Liver (tissue), 8 donors: ENCODE measurements at regions not wholly inside any gene's neighbourhood (a gene's known extent, or its start where the extent isn't known, plus 50 kb on each side); places are given as distances from the start of the nearest gene placed in this dataset.

Source experiments
- DNase-seq: peaks from one replicate; pipeline ENCODE4 v3.0.0-alpha.2; 2017; ENCODE audit warnings: low spot score
- H3K27ac ChIP-seq, 2 donors: one replicate each; pipeline ENCODE4 v1.7.0; 2013; ENCODE audit warnings: inconsistent platforms in 2 of 2, low read length in 2 of 2, control low read depth in 1 of 2, low read depth in 1 of 2, mild to moderate bottlenecking in 1 of 2
- H3K27me3 ChIP-seq, 4 donors: one replicate each; pipeline versions ENCODE4 v1.6.1 to v1.7.0; 2013; ENCODE audit warnings: low read length in 3 of 4, inconsistent platforms in 1 of 4, mild to moderate bottlenecking in 1 of 4, moderate library complexity in 1 of 4; ENCODE audit not compliant: control insufficient read depth in 4 of 4, insufficient read depth in 4 of 4
- H3K36me3 ChIP-seq, 4 donors: one replicate each; pipeline versions ENCODE4 v1.6.1 to v1.7.0; 2013; ENCODE audit warnings: low read length in 3 of 4, mild to moderate bottlenecking in 3 of 4, low read depth in 1 of 4, moderate library complexity in 1 of 4; ENCODE audit not compliant: control insufficient read depth in 4 of 4, insufficient read depth in 3 of 4
- H3K4me1 ChIP-seq, 4 donors: one replicate each; pipeline versions ENCODE4 v1.6.1 to v1.7.0; 2013; ENCODE audit warnings: low read length in 3 of 4, mild to moderate bottlenecking in 3 of 4, moderate library complexity in 1 of 4; ENCODE audit not compliant: control insufficient read depth in 4 of 4, insufficient read depth in 4 of 4
- H3K4me3 ChIP-seq, 3 donors: one replicate each; pipeline versions ENCODE4 v1.6.1 to v1.7.0; 2013; ENCODE audit warnings: low read length in 3 of 3, control low read depth in 1 of 3, low read depth in 1 of 3, mild to moderate bottlenecking in 1 of 3
- H3K9ac ChIP-seq, 2 donors: one replicate each; pipeline ENCODE4 v1.7.0; 2013; ENCODE audit warnings: low read length in 2 of 2, mild to moderate bottlenecking in 2 of 2, moderate library complexity in 2 of 2, control low read depth in 1 of 2, low read depth in 1 of 2
- H3K9me3 ChIP-seq, 4 donors: one replicate each; pipeline versions ENCODE4 v1.6.1 to v1.7.0; 2013; ENCODE audit warnings: low read length in 3 of 4; ENCODE audit not compliant: control insufficient read depth in 4 of 4
- EGR1 ChIP-seq, 2 donors: IDR thresholded peaks; 2 replicates each; pipeline ENCODE4 v1.6.1; 2016 to 2018; ENCODE audit warnings: antibody characterized with exemption in 2 of 2, low read depth in 2 of 2
- FOXA1 ChIP-seq: IDR thresholded peaks from 2 replicates; pipeline ENCODE4 v1.6.1; 2016; ENCODE audit warnings: antibody characterized with exemption
- FOXA2 ChIP-seq: IDR thresholded peaks from 2 replicates; pipeline ENCODE4 v1.6.1; 2016; ENCODE audit warnings: antibody characterized with exemption
- GABPA ChIP-seq, 2 donors: IDR thresholded peaks in 1 of 2; conservative IDR thresholded peaks in 1 of 2; 2 replicates each; pipeline ENCODE4 v1.6.1; 2016; ENCODE audit warnings: antibody characterized with exemption in 2 of 2, mild to moderate bottlenecking in 1 of 2, moderate library complexity in 1 of 2
- HNF4A ChIP-seq, 2 donors: conservative IDR thresholded peaks; 2 replicates each; pipeline ENCODE4 v1.6.1; 2016; ENCODE audit warnings: antibody characterized with exemption in 2 of 2, mild to moderate bottlenecking in 2 of 2
- HNF4G ChIP-seq: IDR thresholded peaks from 2 replicates; pipeline ENCODE4 v1.6.1; 2016; ENCODE audit warnings: antibody characterized with exemption
- JUND ChIP-seq, 2 donors: IDR thresholded peaks; 2 replicates each; pipeline ENCODE4 v1.6.1; 2016; ENCODE audit warnings: antibody characterized with exemption in 2 of 2
- NR2F2 ChIP-seq: IDR thresholded peaks from 2 replicates; pipeline ENCODE4 v1.6.1; 2016; ENCODE audit warnings: antibody characterized with exemption
- RAD21 ChIP-seq, 2 donors: IDR thresholded peaks; 2 replicates each; pipeline ENCODE4 v1.6.1; 2016; ENCODE audit warnings: antibody characterized with exemption in 2 of 2, mild to moderate bottlenecking in 2 of 2
- RXRA ChIP-seq, 2 donors: IDR thresholded peaks; 2 replicates each; pipeline ENCODE4 v1.6.1; 2017 to 2018; ENCODE audit warnings: antibody characterized with exemption in 2 of 2, mild to moderate bottlenecking in 1 of 2
- SP1 ChIP-seq: IDR thresholded peaks from 2 replicates; pipeline ENCODE4 v1.6.1; 2018; ENCODE audit warnings: antibody characterized with exemption, mild to moderate bottlenecking
- TAF1 ChIP-seq: conservative IDR thresholded peaks from 2 replicates; pipeline ENCODE4 v1.6.1; 2016; ENCODE audit warnings: antibody characterized with exemption, mild to moderate bottlenecking
- YY1 ChIP-seq: IDR thresholded peaks from 2 replicates; pipeline ENCODE4 v1.6.1; 2016; ENCODE audit warnings: antibody characterized with exemption, mild to moderate bottlenecking
- WGBS: extraction: QIAGEN DNeasy Blood & Tissue Kit; methylation state at CpG from one replicate; pipeline ENCODE4 v1.1.7; 2013; 5-methylcytosine and 5-hydroxymethylcytosine counted together
- TF ChIP-seq, protein P1 (sequence below): IDR thresholded peaks from 2 replicates; pipeline ENCODE4 v1.6.1; 2016; ENCODE audit warnings: antibody characterized with exemption
- TF ChIP-seq, protein P2 (sequence below): fragments of 150-350 bp; IDR thresholded peaks from 2 replicates; pipeline ENCODE4 v1.5.1; 2017; ENCODE audit warnings: improper control_type of control experiment, low read depth, low read length; ENCODE audit not compliant: missing input control
- TF ChIP-seq, protein P3 (sequence below): IDR thresholded peaks from 2 replicates; pipeline ENCODE4 v1.6.1; 2016; ENCODE audit warnings: antibody characterized with exemption
- TF ChIP-seq, protein P4 (sequence below): IDR thresholded peaks from 2 replicates; pipeline ENCODE4 v1.6.1; 2016; ENCODE audit warnings: antibody characterized with exemption
- TF ChIP-seq, protein P5 (sequence below): IDR thresholded peaks from 2 replicates; pipeline ENCODE4 v1.6.1; 2016; ENCODE audit warnings: antibody characterized with exemption, mild to moderate bottlenecking
- donor health status: healthy.
- donor health status: healthy.
- donor health status: healthy.
- donor health status: healthy.
- donor health status: healthy.

DNA sequence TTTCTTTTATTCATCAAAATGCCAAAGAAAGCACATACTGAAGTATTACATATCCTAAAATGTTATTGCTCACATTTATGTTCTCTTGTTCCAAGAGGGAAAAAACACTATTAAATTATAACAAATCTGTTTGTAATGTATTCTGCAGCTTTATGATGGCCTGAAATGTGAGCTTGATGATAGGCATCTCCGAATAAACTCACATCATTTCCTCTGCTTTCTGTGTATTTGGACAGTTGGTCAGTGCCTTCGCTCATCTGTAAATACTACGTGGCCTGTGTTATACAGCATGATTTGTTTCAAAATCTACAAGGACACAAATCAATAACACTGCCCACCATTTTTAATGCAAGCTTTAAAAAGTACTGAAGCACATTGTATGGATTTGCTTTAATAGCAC, 672.8 kb upstream of the SYT4 start:
- no peaks in the 10 kb centered on the region for H3K27me3 ChIP-seq
- WGBS = 92% methylated on average over 3 of the region's 3 CpGs

DNA sequence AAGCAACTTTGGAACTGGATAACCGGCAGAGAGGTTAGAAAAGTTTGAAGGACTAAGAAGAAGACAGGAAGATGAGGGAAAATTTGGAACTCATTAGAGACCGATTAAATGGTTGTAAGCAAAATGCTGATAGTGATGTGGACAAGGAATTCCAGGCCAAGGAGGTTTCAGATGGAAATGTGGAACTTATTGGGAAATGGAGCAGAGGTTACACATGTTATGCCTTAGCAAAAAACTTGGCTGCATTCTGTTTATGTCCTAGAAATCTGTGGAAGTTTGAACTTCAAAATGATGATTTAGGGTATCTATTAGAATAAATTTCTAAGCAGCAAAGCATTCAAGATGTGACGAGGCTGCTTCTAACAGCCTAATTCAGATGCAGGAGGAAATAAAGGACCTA, 675.1 kb upstream of the SYT4 start:
- DNase-seq = no peak
- TF ChIP-seq, protein P1, sequence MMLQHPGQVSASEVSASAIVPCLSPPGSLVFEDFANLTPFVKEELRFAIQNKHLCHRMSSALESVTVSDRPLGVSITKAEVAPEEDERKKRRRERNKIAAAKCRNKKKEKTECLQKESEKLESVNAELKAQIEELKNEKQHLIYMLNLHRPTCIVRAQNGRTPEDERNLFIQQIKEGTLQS = no peak
- TF ChIP-seq TAF1 = no peak
- no peak for TF ChIP-seq RAD21 (IDR thresholded peaks at IDR 0.05)
- TF ChIP-seq FOXA2 = no peak
- Histone ChIP-seq H3K4me3 (no peak overlapping the region), H3K27me3 (no peaks in the 10 kb centered on the region), H3K9me3 (peaks cover 0 to 1% (median 0%) of the 10 kb centered on the region in 4 donors), H3K27ac (no peak overlapping the region), H3K9ac (no peak overlapping the region), H3K4me1 (no peaks in the 10 kb centered on the region), H3K36me3 (no peaks in the 10 kb centered on the region)
- 81% methylated on average over 3 of the region's 3 CpGs for WGBS

More for the DNA sequence above, 672.8 kb upstream of the SYT4 start:
- no peaks in the 10 kb centered on the region for H3K4me1 ChIP-seq
- no peak overlapping the region for H3K27ac ChIP-seq
- H3K36me3 ChIP-seq = no peaks in the 10 kb centered on the region
- H3K9ac ChIP-seq = no peak overlapping the region
- TF ChIP-seq, protein P2, sequence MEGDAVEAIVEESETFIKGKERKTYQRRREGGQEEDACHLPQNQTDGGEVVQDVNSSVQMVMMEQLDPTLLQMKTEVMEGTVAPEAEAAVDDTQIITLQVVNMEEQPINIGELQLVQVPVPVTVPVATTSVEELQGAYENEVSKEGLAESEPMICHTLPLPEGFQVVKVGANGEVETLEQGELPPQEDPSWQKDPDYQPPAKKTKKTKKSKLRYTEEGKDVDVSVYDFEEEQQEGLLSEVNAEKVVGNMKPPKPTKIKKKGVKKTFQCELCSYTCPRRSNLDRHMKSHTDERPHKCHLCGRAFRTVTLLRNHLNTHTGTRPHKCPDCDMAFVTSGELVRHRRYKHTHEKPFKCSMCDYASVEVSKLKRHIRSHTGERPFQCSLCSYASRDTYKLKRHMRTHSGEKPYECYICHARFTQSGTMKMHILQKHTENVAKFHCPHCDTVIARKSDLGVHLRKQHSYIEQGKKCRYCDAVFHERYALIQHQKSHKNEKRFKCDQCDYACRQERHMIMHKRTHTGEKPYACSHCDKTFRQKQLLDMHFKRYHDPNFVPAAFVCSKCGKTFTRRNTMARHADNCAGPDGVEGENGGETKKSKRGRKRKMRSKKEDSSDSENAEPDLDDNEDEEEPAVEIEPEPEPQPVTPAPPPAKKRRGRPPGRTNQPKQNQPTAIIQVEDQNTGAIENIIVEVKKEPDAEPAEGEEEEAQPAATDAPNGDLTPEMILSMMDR = no peak
- TF ChIP-seq RXRA (IDR thresholded peaks at IDR 0.05) (no peak), JUND (IDR thresholded peaks at IDR 0.05) (no peak), GABPA (IDR thresholded peaks at IDR 0.05 in 1 of 2, conservative IDR thresholded peaks at IDR 0.05 in 1 of 2) (no peak), RAD21 (IDR thresholded peaks at IDR 0.05) (no peak), HNF4G (no peak), NR2F2 (no peak), YY1 (no peak), SP1 (no peak), HNF4A (conservative IDR thresholded peaks at IDR 0.05) (no peak), TAF1 (no peak), FOXA2 (no peak), EGR1 (IDR thresholded peaks at IDR 0.05; ENCODE audit: low read depth in 2 of 2) (no peak), FOXA1 (no peak)
- TF ChIP-seq, protein P3, sequence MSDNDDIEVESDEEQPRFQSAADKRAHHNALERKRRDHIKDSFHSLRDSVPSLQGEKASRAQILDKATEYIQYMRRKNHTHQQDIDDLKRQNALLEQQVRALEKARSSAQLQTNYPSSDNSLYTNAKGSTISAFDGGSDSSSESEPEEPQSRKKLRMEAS = no peak
- TF ChIP-seq, protein P4, sequence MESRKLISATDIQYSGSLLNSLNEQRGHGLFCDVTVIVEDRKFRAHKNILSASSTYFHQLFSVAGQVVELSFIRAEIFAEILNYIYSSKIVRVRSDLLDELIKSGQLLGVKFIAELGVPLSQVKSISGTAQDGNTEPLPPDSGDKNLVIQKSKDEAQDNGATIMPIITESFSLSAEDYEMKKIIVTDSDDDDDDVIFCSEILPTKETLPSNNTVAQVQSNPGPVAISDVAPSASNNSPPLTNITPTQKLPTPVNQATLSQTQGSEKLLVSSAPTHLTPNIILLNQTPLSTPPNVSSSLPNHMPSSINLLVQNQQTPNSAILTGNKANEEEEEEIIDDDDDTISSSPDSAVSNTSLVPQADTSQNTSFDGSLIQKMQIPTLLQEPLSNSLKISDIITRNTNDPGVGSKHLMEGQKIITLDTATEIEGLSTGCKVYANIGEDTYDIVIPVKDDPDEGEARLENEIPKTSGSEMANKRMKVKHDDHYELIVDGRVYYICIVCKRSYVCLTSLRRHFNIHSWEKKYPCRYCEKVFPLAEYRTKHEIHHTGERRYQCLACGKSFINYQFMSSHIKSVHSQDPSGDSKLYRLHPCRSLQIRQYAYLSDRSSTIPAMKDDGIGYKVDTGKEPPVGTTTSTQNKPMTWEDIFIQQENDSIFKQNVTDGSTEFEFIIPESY = no peak
- TF ChIP-seq, protein P1 = no peak
- TF ChIP-seq, protein P5, sequence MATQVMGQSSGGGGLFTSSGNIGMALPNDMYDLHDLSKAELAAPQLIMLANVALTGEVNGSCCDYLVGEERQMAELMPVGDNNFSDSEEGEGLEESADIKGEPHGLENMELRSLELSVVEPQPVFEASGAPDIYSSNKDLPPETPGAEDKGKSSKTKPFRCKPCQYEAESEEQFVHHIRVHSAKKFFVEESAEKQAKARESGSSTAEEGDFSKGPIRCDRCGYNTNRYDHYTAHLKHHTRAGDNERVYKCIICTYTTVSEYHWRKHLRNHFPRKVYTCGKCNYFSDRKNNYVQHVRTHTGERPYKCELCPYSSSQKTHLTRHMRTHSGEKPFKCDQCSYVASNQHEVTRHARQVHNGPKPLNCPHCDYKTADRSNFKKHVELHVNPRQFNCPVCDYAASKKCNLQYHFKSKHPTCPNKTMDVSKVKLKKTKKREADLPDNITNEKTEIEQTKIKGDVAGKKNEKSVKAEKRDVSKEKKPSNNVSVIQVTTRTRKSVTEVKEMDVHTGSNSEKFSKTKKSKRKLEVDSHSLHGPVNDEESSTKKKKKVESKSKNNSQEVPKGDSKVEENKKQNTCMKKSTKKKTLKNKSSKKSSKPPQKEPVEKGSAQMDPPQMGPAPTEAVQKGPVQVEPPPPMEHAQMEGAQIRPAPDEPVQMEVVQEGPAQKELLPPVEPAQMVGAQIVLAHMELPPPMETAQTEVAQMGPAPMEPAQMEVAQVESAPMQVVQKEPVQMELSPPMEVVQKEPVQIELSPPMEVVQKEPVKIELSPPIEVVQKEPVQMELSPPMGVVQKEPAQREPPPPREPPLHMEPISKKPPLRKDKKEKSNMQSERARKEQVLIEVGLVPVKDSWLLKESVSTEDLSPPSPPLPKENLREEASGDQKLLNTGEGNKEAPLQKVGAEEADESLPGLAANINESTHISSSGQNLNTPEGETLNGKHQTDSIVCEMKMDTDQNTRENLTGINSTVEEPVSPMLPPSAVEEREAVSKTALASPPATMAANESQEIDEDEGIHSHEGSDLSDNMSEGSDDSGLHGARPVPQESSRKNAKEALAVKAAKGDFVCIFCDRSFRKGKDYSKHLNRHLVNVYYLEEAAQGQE = no peak
- DNase-seq = no peak
- H3K9me3 ChIP-seq = peaks cover 0 to 1% (median 0%) of the 10 kb centered on the region in 4 donors
- no peak overlapping the region for H3K4me3 ChIP-seq
